Spleen (tissue), 7 donors: ENCODE measurements at regions not wholly inside any gene's neighbourhood (a gene's known extent, or its start where the extent isn't known, plus 50 kb on each side); places are given as distances from the start of the nearest gene placed in this dataset.

ENCODE experiments used
- CTCF ChIP-seq, 11 experiments: fragments of 200-600 bp in 7 of 11; fragments of 450-650 bp in 4 of 11; sonication (generic) in 4 of 11; IDR thresholded peaks in 8 of 11; conservative IDR thresholded peaks in 3 of 11; 1 replicate in 7 of 11; 2 replicates in 4 of 11; pipeline versions ENCODE4 v1.4.0 to v1.8.0; 2016 to 2021; ENCODE audit warnings: antibody characterized with exemption in 11 of 11, inconsistent platforms in 4 of 11, mild to moderate bottlenecking in 1 of 11
- POLR2A ChIP-seq, 3 donors: fragments of 450-650 bp; IDR thresholded peaks; one replicate each; pipeline ENCODE4 v1.5.1; 2017; ENCODE audit warnings: antibody characterized with exemption in 3 of 3, mild to moderate bottlenecking in 1 of 3
- POLR2AphosphoS5 ChIP-seq, 3 donors: sonication (generic); formaldehyde crosslinking; IDR thresholded peaks; one replicate each; pipeline ENCODE4 v1.5.1; 2017; ENCODE audit warnings: antibody characterized with exemption in 3 of 3
- donor health status: DM: no; HTN: no; CAD: no; lungs with moderate emphysema.
- donor health status: DM: no; HTN: no; CAD: no.
- donor health status: DM: no; HTN: no; CAD: no.

GRCh38 chr6:71766796-71767195, 119.6 kb upstream of the RIMS1 start:
- TF ChIP-seq CTCF (IDR thresholded peaks at IDR 0.05 in 8 of 11, conservative IDR thresholded peaks at IDR 0.05 in 3 of 11) (no peak), POLR2A (IDR thresholded peaks at IDR 0.05) (no peak), POLR2AphosphoS5 (IDR thresholded peaks at IDR 0.05) (no peak)
